ENCODE measurements at regions not wholly inside any gene's neighbourhood (a gene's known extent, or its start where the extent isn't known, plus 50 kb on each side); places are given as distances from the start of the nearest gene placed in this dataset.

DNA sequence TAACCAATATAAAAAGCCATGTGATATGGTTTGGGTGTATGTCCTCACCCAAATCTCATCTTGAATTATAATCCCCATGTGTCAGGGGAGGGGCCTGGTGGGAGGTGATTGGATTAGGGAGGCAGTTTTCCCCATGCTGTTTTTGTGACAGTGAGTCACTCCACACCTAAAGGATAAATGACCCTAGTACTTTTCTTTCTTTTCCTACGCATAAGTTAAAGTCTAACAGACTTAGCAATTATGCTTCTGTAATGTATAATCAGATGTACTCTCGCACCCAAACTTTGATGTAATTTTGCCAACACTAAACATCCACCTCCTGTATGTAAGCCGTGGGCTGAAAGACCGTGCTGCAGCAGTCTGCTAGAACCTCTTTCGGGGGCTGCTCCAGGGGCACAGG, 97.2 kb upstream of the DSEL start:
- Histone ChIP-seq H3K9me3 (ENCODE audit: severe bottlenecking) (no peaks in the 10 kb centered on the region), H3K27me3 (ENCODE audit: insufficient read depth, poor library complexity, severe bottlenecking) (no peaks in the 10 kb centered on the region), H3K4me3 (ENCODE audit: severe bottlenecking) (no peak overlapping the region), H3K4me1 (ENCODE audit: insufficient read depth, poor library complexity, severe bottlenecking) (no peaks in the 10 kb centered on the region), H3K36me3 (ENCODE audit: low read depth) (no peaks in the 10 kb centered on the region), H3K27ac (ENCODE audit: poor library complexity, severe bottlenecking) (no peak overlapping the region)
- TF ChIP-seq, protein P1, sequence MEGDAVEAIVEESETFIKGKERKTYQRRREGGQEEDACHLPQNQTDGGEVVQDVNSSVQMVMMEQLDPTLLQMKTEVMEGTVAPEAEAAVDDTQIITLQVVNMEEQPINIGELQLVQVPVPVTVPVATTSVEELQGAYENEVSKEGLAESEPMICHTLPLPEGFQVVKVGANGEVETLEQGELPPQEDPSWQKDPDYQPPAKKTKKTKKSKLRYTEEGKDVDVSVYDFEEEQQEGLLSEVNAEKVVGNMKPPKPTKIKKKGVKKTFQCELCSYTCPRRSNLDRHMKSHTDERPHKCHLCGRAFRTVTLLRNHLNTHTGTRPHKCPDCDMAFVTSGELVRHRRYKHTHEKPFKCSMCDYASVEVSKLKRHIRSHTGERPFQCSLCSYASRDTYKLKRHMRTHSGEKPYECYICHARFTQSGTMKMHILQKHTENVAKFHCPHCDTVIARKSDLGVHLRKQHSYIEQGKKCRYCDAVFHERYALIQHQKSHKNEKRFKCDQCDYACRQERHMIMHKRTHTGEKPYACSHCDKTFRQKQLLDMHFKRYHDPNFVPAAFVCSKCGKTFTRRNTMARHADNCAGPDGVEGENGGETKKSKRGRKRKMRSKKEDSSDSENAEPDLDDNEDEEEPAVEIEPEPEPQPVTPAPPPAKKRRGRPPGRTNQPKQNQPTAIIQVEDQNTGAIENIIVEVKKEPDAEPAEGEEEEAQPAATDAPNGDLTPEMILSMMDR (IDR thresholded peaks at IDR 0.05; ENCODE audit: poor library complexity, severe bottlenecking): no peak
- ATAC-seq (ENCODE audit: low read depth) (no peak), DNase-seq (ENCODE audit: low spot score) (no peak)

- Histone ChIP-seq H3K4me1 (ENCODE audit: insufficient read depth, poor library complexity, severe bottlenecking) (no peaks in the 10 kb centered on the region), H3K9me3 (ENCODE audit: severe bottlenecking) (no peaks in the 10 kb centered on the region), H3K27me3 (ENCODE audit: insufficient read depth, poor library complexity, severe bottlenecking) (no peaks in the 10 kb centered on the region), H3K36me3 (ENCODE audit: low read depth) (no peaks in the 10 kb centered on the region), H3K4me3 (ENCODE audit: severe bottlenecking) (no peak overlapping the region), H3K27ac (ENCODE audit: poor library complexity, severe bottlenecking) (no peak overlapping the region)
- TF ChIP-seq, protein P1 (IDR thresholded peaks at IDR 0.05; ENCODE audit: poor library complexity, severe bottlenecking): no peak
- DNase-seq (ENCODE audit: low spot score) (no peak), ATAC-seq (ENCODE audit: low read depth) (no peak)
Measured at GRCh38 chr18:67612281-67612680, 95.8 kb upstream of the DSEL start.

- no peak for DNase-seq (ENCODE audit: low spot score)
- H3K9me3 ChIP-seq (ENCODE audit: severe bottlenecking): no peaks in the 10 kb centered on the region
- H3K4me1 ChIP-seq (ENCODE audit: insufficient read depth, poor library complexity, severe bottlenecking): no peaks in the 10 kb centered on the region
- no peaks in the 10 kb centered on the region for H3K36me3 ChIP-seq (ENCODE audit: low read depth)
- no peaks in the 10 kb centered on the region for H3K27me3 ChIP-seq (ENCODE audit: insufficient read depth, poor library complexity, severe bottlenecking)
- H3K27ac ChIP-seq (ENCODE audit: poor library complexity, severe bottlenecking): no peak overlapping the region
- ATAC-seq (ENCODE audit: low read depth): no peak
- TF ChIP-seq, protein P1 (IDR thresholded peaks at IDR 0.05; ENCODE audit: poor library complexity, severe bottlenecking): no peak
- H3K4me3 ChIP-seq (ENCODE audit: severe bottlenecking): no peak overlapping the region
Measured at GRCh38 chr18:67608615-67609273, 92.2 kb upstream of the DSEL start.

DNA sequence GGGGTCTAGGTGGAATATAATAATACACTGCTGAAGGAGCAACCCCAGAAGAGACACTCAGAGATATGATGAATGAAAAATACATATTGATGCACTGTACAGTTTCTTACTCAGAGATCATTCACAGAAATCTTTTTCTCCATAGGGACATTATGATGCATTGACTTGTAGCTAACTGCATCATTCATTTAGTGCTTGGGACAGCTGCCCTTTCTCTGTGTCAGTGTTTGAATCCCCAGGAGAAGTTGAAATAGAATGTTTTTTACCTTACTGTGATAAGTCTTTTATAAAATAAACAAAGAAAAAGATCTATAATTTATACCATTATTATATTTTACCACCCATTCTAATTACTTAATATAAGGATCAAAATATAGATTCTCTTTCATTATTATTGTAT, 91.7 kb upstream of the DSEL start:
- Histone ChIP-seq H3K27me3 (ENCODE audit: insufficient read depth, poor library complexity, severe bottlenecking) (no peaks in the 10 kb centered on the region), H3K4me1 (ENCODE audit: insufficient read depth, poor library complexity, severe bottlenecking) (no peaks in the 10 kb centered on the region), H3K4me3 (ENCODE audit: severe bottlenecking) (no peak overlapping the region), H3K27ac (ENCODE audit: poor library complexity, severe bottlenecking) (no peak overlapping the region), H3K9me3 (ENCODE audit: severe bottlenecking) (no peaks in the 10 kb centered on the region), H3K36me3 (ENCODE audit: low read depth) (no peaks in the 10 kb centered on the region)
- DNase-seq (ENCODE audit: low spot score) (no peak), ATAC-seq (ENCODE audit: low read depth) (no peak)
- TF ChIP-seq, protein P1 (IDR thresholded peaks at IDR 0.05; ENCODE audit: poor library complexity, severe bottlenecking): no peak

Measured in RWPE2 (cell line).